HG03095 (cell line): ENCODE measurements at regions not wholly inside any gene's neighbourhood (a gene's known extent, or its start where the extent isn't known, plus 50 kb on each side); places are given as distances from the start of the nearest gene placed in this dataset.

Experiments used
- ATAC-seq: cut with Tn5 transposase; IDR thresholded peaks from one replicate; pipeline ENCODE4 v1.9.1; 2021; ENCODE audit warnings: moderate library complexity; ENCODE audit not compliant: unreplicated experiment

GRCh38 chr12:102781117-102781516, 135.9 kb downstream of the PAH start:
- ATAC-seq = no peak

GRCh38 chr12:102776041-102776440, 141.0 kb downstream of the PAH start:
- ATAC-seq = peak; percentile 60

- no peak for ATAC-seq
Measured at GRCh38 chr12:102769323-102769916, 147.6 kb downstream of the PAH start.

GRCh38 chr12:102766961-102767360, 150.1 kb downstream of the PAH start:
- ATAC-seq = no peak

GRCh38 chr12:102765736-102766135, 151.3 kb downstream of the PAH start:
- no peak for ATAC-seq

- no peak for ATAC-seq
Measured at GRCh38 chr12:102763471-102763870, 153.6 kb downstream of the PAH start.

- no peak for ATAC-seq
Measured at GRCh38 chr12:102763061-102763460, 154.0 kb downstream of the PAH start.

- no peak for ATAC-seq
Measured at GRCh38 chr12:102760322-102760721, 156.7 kb downstream of the PAH start.

- no peak for ATAC-seq
Measured at GRCh38 chr12:102759466-102759865, 157.6 kb downstream of the PAH start.

GRCh38 chr12:102757882-102758226, 159.2 kb downstream of the PAH start:
- no peak for ATAC-seq

GRCh38 chr12:102757154-102757881, 159.7 kb downstream of the PAH start:
- no peak for ATAC-seq

- no peak for ATAC-seq
Measured at GRCh38 chr12:102756530-102756929, 160.5 kb downstream of the PAH start.

GRCh38 chr12:102755266-102755665, 161.8 kb downstream of the PAH start:
- no peak for ATAC-seq

GRCh38 chr12:102753802-102754201, 163.2 kb downstream of the PAH start:
- no peak for ATAC-seq

GRCh38 chr12:102748704-102749103, 168.3 kb downstream of the PAH start:
- no peak for ATAC-seq

- no peak for ATAC-seq
Measured at GRCh38 chr12:102746963-102747362, 170.1 kb downstream of the PAH start.

- no peak for ATAC-seq
Measured at GRCh38 chr12:102745971-102746600, 171.0 kb downstream of the PAH start.

GRCh38 chr12:102741196-102741595, 175.8 kb downstream of the PAH start:
- no peak for ATAC-seq

GRCh38 chr12:102740141-102740955, 176.7 kb downstream of the PAH start:
- no peak for ATAC-seq

- ATAC-seq = no peak
Measured at GRCh38 chr12:102736328-102736727, 180.7 kb downstream of the PAH start.

- peak; percentile 92 for ATAC-seq
Measured at GRCh38 chr12:102735104-102735503, 181.9 kb downstream of the PAH start.

- ATAC-seq = no peak
Measured at GRCh38 chr12:102730996-102731395, 186.0 kb downstream of the PAH start.
